Thymus (tissue), 11 donors: ENCODE measurements at regions not wholly inside any gene's neighbourhood (a gene's known extent, or its start where the extent isn't known, plus 50 kb on each side); places are given as distances from the start of the nearest gene placed in this dataset.

ENCODE experiments used
- DNase-seq, 9 donors: peaks; one replicate each; pipeline ENCODE4 v3.0.0-alpha.2; 2013; ENCODE audit warnings: low spot score in 9 of 9, low read depth in 6 of 9, missing footprints in 1 of 9
- H3K27ac ChIP-seq, 2 donors: one replicate each; pipeline ENCODE4 v1.5.1; 2013; ENCODE audit warnings: control low read depth in 1 of 2, low read depth in 1 of 2, low read length in 1 of 2, mild to moderate bottlenecking in 1 of 2, moderate library complexity in 1 of 2
- H3K27me3 ChIP-seq, 2 donors: one replicate each; pipeline ENCODE4 v1.5.1; 2013; ENCODE audit warnings: low read length in 1 of 2; ENCODE audit not compliant: control insufficient read depth in 2 of 2, insufficient read depth in 1 of 2
- H3K36me3 ChIP-seq, 2 donors: one replicate each; pipeline ENCODE4 v1.5.1; 2013; ENCODE audit warnings: low read length in 1 of 2, mild to moderate bottlenecking in 1 of 2, moderate library complexity in 1 of 2; ENCODE audit not compliant: control insufficient read depth in 2 of 2, insufficient read depth in 2 of 2
- H3K4me1 ChIP-seq, 2 donors: one replicate each; pipeline ENCODE4 v1.5.1; 2013; ENCODE audit warnings: low read length in 2 of 2; ENCODE audit not compliant: control insufficient read depth in 2 of 2, insufficient read depth in 2 of 2
- H3K4me3 ChIP-seq, 2 donors: one replicate each; pipeline ENCODE4 v1.5.1; 2013; ENCODE audit warnings: low read length in 2 of 2, control low read depth in 1 of 2, mild to moderate bottlenecking in 1 of 2
- H3K9me3 ChIP-seq, 2 donors: one replicate each; pipeline ENCODE4 v1.5.1; 2013; ENCODE audit warnings: low read length in 1 of 2, mild to moderate bottlenecking in 1 of 2; ENCODE audit not compliant: control insufficient read depth in 2 of 2, insufficient read depth in 1 of 2
- WGBS: extraction: QIAGEN DNeasy Blood & Tissue Kit; methylation state at CpG from one replicate; pipeline ENCODE4 v1.1.7; 2013; 5-methylcytosine and 5-hydroxymethylcytosine counted together
- donor health status: healthy.

GRCh38 chr21:31398574-31398973 is 54.5 kb upstream of the TIAM1 start:
- Histone ChIP-seq H3K27me3 (no peaks in the 10 kb centered on the region), H3K4me3 (peak overlapping the region in 1 of 2 donors; percentile 38), H3K4me1 (peaks cover 35 to 69% of the 10 kb centered on the region in 2 donors), H3K27ac (peak overlapping the region; percentile 94 to 98), H3K36me3 (no peaks in the 10 kb centered on the region), H3K9me3 (no peaks in the 10 kb centered on the region)
- WGBS: 56% methylated on average over 5 of the region's 5 CpGs
- DNase-seq: no peak

GRCh38 chr21:31397939-31398338 is 53.9 kb upstream of the TIAM1 start:
- peak in 8 of 9 donors; percentile 73 to 95 (median 88) for DNase-seq
- Histone ChIP-seq H3K36me3 (no peaks in the 10 kb centered on the region), H3K4me1 (peaks cover 41 to 72% of the 10 kb centered on the region in 2 donors), H3K27ac (peak overlapping the region; percentile 94 to 98), H3K4me3 (peak overlapping the region; percentile 4 to 38), H3K27me3 (no peaks in the 10 kb centered on the region), H3K9me3 (no peaks in the 10 kb centered on the region)
- 1% methylated on average over 1 of the region's 1 CpG for WGBS

GRCh38 chr21:31397515-31397926 is 53.5 kb upstream of the TIAM1 start:
- peak overlapping the region; percentile 93 to 98 for H3K27ac ChIP-seq
- peak in 3 of 9 donors; percentile 36 to 49 (median 48) for DNase-seq
- 32% methylated on average over 5 of the region's 5 CpGs for WGBS
- H3K4me3 ChIP-seq: peak overlapping the region; percentile 4 to 38
- H3K9me3 ChIP-seq: peaks cover 0 to 4% of the 10 kb centered on the region in 2 donors
- H3K36me3 ChIP-seq: no peaks in the 10 kb centered on the region
- no peaks in the 10 kb centered on the region for H3K27me3 ChIP-seq
- H3K4me1 ChIP-seq: peaks cover 41 to 72% of the 10 kb centered on the region in 2 donors

- DNase-seq: peak in 2 of 9 donors; percentile 32 to 57
- Histone ChIP-seq H3K4me1 (peaks cover 41 to 73% of the 10 kb centered on the region in 2 donors), H3K27ac (peak overlapping the region in 1 of 2 donors; percentile 98), H3K4me3 (no peak overlapping the region), H3K27me3 (no peaks in the 10 kb centered on the region), H3K9me3 (peaks cover 0 to 5% of the 10 kb centered on the region in 2 donors), H3K36me3 (no peaks in the 10 kb centered on the region)
- 74% methylated on average over 5 of the region's 5 CpGs for WGBS
Observed at GRCh38 chr21:31397030-31397429, 53.0 kb upstream of the TIAM1 start.

GRCh38 chr21:31396399-31396798 is 52.3 kb upstream of the TIAM1 start:
- Histone ChIP-seq H3K36me3 (no peaks in the 10 kb centered on the region), H3K4me1 (peaks cover 41 to 73% of the 10 kb centered on the region in 2 donors), H3K27ac (peak overlapping the region in 1 of 2 donors; percentile 48), H3K27me3 (no peaks in the 10 kb centered on the region), H3K4me3 (no peak overlapping the region), H3K9me3 (peaks cover 0 to 5% of the 10 kb centered on the region in 2 donors)
- WGBS: 97% methylated on average over 4 of the region's 4 CpGs
- DNase-seq: no peak

- no peak for DNase-seq
- H3K4me3 ChIP-seq: no peak overlapping the region
- H3K36me3 ChIP-seq: no peaks in the 10 kb centered on the region
- H3K27ac ChIP-seq: peak overlapping the region in 1 of 2 donors; percentile 48
- peaks cover 0 to 5% of the 10 kb centered on the region in 2 donors for H3K9me3 ChIP-seq
- no peaks in the 10 kb centered on the region for H3K27me3 ChIP-seq
- peaks cover 40 to 69% of the 10 kb centered on the region in 2 donors for H3K4me1 ChIP-seq
- 99% methylated on average over 2 of the region's 2 CpGs for WGBS
Observed at GRCh38 chr21:31395791-31396190, 51.7 kb upstream of the TIAM1 start.

GRCh38 chr21:31395268-31395667 is 51.2 kb upstream of the TIAM1 start:
- Histone ChIP-seq H3K36me3 (no peaks in the 10 kb centered on the region), H3K27ac (peak overlapping the region; percentile 64 to 95), H3K9me3 (peaks cover 0 to 5% of the 10 kb centered on the region in 2 donors), H3K27me3 (no peaks in the 10 kb centered on the region), H3K4me3 (no peak overlapping the region), H3K4me1 (peaks cover 35 to 64% of the 10 kb centered on the region in 2 donors)
- WGBS: 97% methylated on average over 9 of the region's 9 CpGs
- no peak for DNase-seq

GRCh38 chr21:31394309-31394708 is 50.2 kb upstream of the TIAM1 start:
- H3K27ac ChIP-seq: peak overlapping the region; percentile 85 to 95
- DNase-seq: peak in 4 of 9 donors; percentile 49 to 84 (median 68)
- WGBS: 16% methylated on average over 5 of the region's 5 CpGs

More at GRCh38 chr21:31394309-31394708, 50.2 kb upstream of the TIAM1 start:
- Histone ChIP-seq H3K4me1 (peaks cover 28 to 55% of the 10 kb centered on the region in 2 donors), H3K27me3 (no peaks in the 10 kb centered on the region), H3K36me3 (no peaks in the 10 kb centered on the region), H3K4me3 (no peak overlapping the region), H3K9me3 (peaks cover 0 to 5% of the 10 kb centered on the region in 2 donors)
